ENCODE measurements at regions not wholly inside any gene's neighbourhood (a gene's known extent, or its start where the extent isn't known, plus 50 kb on each side); places are given as distances from the start of the nearest gene placed in this dataset.

DNA sequence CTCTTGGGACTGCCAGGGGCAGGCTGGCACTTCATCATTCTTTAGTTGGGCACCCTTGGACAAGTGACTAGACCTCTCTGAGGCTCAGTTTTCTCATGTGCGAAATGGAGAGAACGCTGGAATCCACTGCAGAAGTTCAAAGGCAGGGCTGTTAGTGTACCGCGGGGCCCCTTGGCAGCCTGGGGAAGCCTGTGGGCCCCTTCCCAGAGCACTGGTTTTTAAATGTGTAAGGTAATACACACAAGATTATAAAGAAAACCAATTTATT, 209.5 kb upstream of the MVB12B start:
- Histone ChIP-seq H3K79me2 (replicated peaks; ENCODE audit: insufficient read depth, low read length) (no peaks in the 10 kb centered on the region), H3K4me3 (ENCODE audit: low read length) (no peak overlapping the region), H3K27ac (ENCODE audit: low read length) (no peak overlapping the region), H2AFZ (ENCODE audit: low read depth, low read length) (no peak overlapping the region), H3K27me3 (ENCODE audit: insufficient read depth, low read depth, low read length) (no peaks in the 10 kb centered on the region), H3K9me2 (ENCODE audit: insufficient read depth, low read length) (no peaks in the 10 kb centered on the region), H3K4me2 (ENCODE audit: low read length) (no peak overlapping the region), H4K20me1 (ENCODE audit: insufficient read depth) (no peaks in the 10 kb centered on the region), H3F3A (ENCODE audit: insufficient read depth, low read length, poor library complexity, severe bottlenecking) (no peaks in the 10 kb centered on the region), H3K9me3 (ENCODE audit: low read length) (no peaks in the 10 kb centered on the region), H3K36me3 (ENCODE audit: insufficient read depth, low read length) (no peaks in the 10 kb centered on the region), H3K9ac (ENCODE audit: low read length) (no peak overlapping the region)
- no peak for TF ChIP-seq MXI1 (conservative IDR thresholded peaks at IDR 0.05; ENCODE audit: poor library complexity, severe bottlenecking)
- TF ChIP-seq, protein P1, sequence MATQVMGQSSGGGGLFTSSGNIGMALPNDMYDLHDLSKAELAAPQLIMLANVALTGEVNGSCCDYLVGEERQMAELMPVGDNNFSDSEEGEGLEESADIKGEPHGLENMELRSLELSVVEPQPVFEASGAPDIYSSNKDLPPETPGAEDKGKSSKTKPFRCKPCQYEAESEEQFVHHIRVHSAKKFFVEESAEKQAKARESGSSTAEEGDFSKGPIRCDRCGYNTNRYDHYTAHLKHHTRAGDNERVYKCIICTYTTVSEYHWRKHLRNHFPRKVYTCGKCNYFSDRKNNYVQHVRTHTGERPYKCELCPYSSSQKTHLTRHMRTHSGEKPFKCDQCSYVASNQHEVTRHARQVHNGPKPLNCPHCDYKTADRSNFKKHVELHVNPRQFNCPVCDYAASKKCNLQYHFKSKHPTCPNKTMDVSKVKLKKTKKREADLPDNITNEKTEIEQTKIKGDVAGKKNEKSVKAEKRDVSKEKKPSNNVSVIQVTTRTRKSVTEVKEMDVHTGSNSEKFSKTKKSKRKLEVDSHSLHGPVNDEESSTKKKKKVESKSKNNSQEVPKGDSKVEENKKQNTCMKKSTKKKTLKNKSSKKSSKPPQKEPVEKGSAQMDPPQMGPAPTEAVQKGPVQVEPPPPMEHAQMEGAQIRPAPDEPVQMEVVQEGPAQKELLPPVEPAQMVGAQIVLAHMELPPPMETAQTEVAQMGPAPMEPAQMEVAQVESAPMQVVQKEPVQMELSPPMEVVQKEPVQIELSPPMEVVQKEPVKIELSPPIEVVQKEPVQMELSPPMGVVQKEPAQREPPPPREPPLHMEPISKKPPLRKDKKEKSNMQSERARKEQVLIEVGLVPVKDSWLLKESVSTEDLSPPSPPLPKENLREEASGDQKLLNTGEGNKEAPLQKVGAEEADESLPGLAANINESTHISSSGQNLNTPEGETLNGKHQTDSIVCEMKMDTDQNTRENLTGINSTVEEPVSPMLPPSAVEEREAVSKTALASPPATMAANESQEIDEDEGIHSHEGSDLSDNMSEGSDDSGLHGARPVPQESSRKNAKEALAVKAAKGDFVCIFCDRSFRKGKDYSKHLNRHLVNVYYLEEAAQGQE (IDR thresholded peaks at IDR 0.05; ENCODE audit: borderline replicate concordance): no peak
- TF ChIP-seq SMC3 (conservative IDR thresholded peaks at IDR 0.05; ENCODE audit: poor library complexity): no peak
- TF ChIP-seq, protein P2, sequence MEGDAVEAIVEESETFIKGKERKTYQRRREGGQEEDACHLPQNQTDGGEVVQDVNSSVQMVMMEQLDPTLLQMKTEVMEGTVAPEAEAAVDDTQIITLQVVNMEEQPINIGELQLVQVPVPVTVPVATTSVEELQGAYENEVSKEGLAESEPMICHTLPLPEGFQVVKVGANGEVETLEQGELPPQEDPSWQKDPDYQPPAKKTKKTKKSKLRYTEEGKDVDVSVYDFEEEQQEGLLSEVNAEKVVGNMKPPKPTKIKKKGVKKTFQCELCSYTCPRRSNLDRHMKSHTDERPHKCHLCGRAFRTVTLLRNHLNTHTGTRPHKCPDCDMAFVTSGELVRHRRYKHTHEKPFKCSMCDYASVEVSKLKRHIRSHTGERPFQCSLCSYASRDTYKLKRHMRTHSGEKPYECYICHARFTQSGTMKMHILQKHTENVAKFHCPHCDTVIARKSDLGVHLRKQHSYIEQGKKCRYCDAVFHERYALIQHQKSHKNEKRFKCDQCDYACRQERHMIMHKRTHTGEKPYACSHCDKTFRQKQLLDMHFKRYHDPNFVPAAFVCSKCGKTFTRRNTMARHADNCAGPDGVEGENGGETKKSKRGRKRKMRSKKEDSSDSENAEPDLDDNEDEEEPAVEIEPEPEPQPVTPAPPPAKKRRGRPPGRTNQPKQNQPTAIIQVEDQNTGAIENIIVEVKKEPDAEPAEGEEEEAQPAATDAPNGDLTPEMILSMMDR (IDR thresholded peaks at IDR 0.05; ENCODE audit: poor library complexity, severe bottlenecking): no peak
- TF ChIP-seq RAD21 (conservative IDR thresholded peaks at IDR 0.05): no peak

- Histone ChIP-seq H3K9ac (ENCODE audit: low read length) (no peak overlapping the region), H3K9me3 (ENCODE audit: low read length) (no peaks in the 10 kb centered on the region), H3K4me3 (ENCODE audit: low read length) (no peak overlapping the region), H3K27ac (ENCODE audit: low read length) (no peak overlapping the region), H3K4me2 (ENCODE audit: low read length) (no peak overlapping the region), H3K9me2 (ENCODE audit: insufficient read depth, low read length) (no peaks in the 10 kb centered on the region), H2AFZ (ENCODE audit: low read depth, low read length) (no peak overlapping the region), H4K20me1 (ENCODE audit: insufficient read depth) (no peaks in the 10 kb centered on the region), H3K27me3 (ENCODE audit: insufficient read depth, low read depth, low read length) (no peaks in the 10 kb centered on the region), H3K36me3 (ENCODE audit: insufficient read depth, low read length) (no peaks in the 10 kb centered on the region), H3F3A (ENCODE audit: insufficient read depth, low read length, poor library complexity, severe bottlenecking) (no peaks in the 10 kb centered on the region), H3K79me2 (replicated peaks; ENCODE audit: insufficient read depth, low read length) (no peaks in the 10 kb centered on the region)
- no peak for TF ChIP-seq MXI1 (conservative IDR thresholded peaks at IDR 0.05; ENCODE audit: poor library complexity, severe bottlenecking)
- no peak for TF ChIP-seq SMC3 (conservative IDR thresholded peaks at IDR 0.05; ENCODE audit: poor library complexity)
- TF ChIP-seq EZH2 (IDR thresholded peaks at IDR 0.05; ENCODE audit: borderline replicate concordance, insufficient read depth, low read length, poor library complexity, severe bottlenecking): no peak
- TF ChIP-seq RAD21 (conservative IDR thresholded peaks at IDR 0.05): no peak
- no peak for TF ChIP-seq EP300 (conservative IDR thresholded peaks at IDR 0.05; ENCODE audit: poor library complexity, severe bottlenecking)
- TF ChIP-seq, protein P2 (IDR thresholded peaks at IDR 0.05; ENCODE audit: poor library complexity, severe bottlenecking): no peak
- no peak for TF ChIP-seq TAF1 (IDR thresholded peaks at IDR 0.05; ENCODE audit: low read depth)
- TF ChIP-seq POLR2AphosphoS5 (IDR thresholded peaks at IDR 0.05): no peak
- TF ChIP-seq, protein P1 (IDR thresholded peaks at IDR 0.05; ENCODE audit: borderline replicate concordance): no peak
Measured at GRCh38 chr9:126117631-126118030, 209.0 kb upstream of the MVB12B start.
